HG03575 (cell line): ENCODE measurements at regions not wholly inside any gene's neighbourhood (a gene's known extent, or its start where the extent isn't known, plus 50 kb on each side); places are given as distances from the start of the nearest gene placed in this dataset.

Experiments used
- ATAC-seq: cut with Tn5 transposase; IDR thresholded peaks from one replicate; pipeline ENCODE4 v1.9.1; 2021; ENCODE audit not compliant: unreplicated experiment, insufficient number of reproducible peaks, low FRiP score; ENCODE audit errors: extremely low read depth

- no peak for ATAC-seq
Observed at GRCh38 chr9:119827126-119827525, 457.9 kb upstream of the BRINP1 start.

DNA sequence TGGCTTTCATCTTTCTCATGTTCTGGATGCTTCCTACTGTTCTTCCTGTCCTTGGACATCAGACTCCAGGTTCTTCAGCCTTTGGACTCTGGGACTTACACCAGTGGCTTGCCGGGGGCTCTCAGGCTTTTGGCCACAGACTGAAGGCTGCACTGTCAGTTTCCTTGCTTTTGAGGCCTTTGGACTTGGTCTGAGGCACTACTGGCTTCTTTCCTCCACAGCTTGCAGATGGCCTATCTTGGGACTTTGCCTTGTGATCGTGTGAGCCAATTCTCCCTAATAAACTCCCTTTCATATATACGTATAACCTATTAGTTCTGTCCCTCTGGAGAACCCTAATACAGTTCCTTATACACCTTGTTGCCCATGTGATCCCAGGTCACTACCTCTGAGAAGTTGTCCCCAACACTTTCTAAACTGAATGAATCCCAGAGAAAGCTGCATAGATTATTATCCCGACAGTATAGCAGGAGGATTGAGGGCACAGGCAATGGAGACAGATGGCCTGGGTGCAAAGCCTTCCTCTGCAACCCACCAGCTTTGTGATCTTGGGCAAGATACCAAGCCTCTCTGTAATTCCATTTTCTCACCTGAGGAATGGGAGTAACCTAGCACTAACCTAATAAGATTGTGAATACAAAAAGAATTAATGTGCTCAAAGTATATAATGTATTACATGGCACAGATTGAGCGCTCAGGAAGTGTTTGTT, 449.6 kb upstream of the BRINP1 start:
- ATAC-seq, result no peak

DNA sequence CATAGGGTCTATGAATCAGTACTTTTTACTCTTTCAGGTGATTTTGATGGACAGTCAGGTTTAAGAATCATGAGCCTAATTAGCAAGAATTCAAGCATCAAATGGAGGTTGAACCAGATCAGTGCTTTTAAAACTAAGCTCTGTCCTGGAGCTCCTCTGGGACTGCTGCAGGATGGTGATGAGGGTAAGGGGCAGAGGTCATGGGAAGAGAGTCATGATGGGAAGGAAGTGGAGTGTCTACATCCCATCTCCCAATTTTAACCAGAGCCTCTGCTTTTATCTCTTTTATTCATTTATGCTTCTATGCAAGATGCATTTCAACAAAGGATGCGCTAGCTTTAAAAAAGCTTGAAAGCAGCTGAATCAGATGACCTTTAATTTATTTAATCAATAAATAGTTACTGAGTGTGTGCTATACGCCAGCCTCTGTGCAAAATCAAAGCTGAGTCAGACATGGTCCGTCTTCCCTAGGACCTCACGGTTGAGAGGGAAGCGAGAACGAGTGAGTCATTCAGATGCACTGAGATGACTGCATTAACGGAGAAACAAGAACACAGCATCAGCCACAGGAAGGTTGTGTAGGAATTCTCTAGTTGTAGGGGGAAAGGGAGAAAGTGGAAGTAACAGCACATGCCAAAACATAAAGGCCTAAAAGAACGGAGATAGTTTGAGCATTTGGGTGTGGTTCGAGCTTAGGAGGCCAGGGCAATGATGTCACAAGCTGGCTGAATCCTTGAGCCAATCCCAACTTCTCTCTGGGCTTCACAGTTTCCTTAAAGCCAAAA, 441.6 kb upstream of the BRINP1 start:
- ATAC-seq, result no peak

DNA sequence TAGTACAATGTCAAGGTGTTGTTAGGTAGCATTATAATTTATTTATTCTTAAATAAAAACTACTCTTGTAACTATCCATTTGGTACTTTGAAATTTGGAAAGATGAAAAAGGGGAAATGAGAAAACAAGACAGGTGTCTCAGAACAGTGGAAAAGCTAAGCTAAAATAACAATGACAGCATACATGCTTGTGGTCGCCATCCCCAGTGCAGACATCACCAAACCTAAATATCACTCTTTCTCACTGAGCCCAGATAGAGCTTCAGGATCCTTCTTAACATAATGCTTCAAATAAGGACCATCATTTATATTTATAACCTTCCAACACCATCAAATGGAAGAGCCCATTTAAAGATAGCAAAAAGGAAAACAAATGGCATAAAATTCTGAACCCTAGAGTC, 434.4 kb upstream of the BRINP1 start:
- no peak for ATAC-seq

DNA sequence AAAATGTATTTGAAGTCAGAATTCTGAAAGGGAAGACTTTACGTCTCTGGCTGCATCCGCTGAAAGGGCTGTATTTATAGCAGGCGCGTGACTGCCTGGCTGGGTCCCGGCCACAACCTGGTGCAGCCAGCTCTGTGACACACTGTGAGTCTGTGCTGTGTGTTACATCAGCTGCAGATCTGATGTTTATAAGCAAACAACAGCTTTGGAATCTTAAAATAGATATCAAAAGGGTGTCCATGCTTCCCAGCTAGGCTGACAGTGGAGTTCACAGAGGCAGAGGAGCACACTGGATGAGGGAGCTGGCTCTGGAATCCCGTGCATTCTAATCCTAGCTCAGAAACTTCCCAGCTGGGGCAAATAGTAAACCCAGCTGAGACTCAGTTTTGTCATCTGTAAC, 433.4 kb upstream of the BRINP1 start:
- no peak for ATAC-seq

GRCh38 chr9:119802133-119802532, 432.9 kb upstream of the BRINP1 start:
- no peak for ATAC-seq

DNA sequence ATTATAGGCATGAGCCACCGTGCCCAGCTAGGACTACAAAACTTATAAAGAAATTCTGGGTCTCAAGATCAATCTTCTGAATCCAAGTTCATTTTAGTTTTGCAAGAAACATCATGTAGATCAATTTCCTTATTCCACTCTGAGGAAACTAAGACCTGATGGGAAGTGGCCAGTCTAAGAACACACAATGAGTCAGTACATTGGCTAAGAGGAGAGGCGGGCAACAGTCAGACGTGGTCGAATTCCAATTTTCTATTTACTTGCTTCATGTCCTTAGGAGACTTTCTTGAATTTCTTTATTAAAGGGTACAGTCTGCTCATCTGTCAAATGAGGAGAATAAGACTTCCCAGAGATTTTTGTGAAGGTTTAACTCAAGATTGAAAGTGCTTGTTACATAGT, 432.1 kb upstream of the BRINP1 start:
- ATAC-seq, result no peak

- no peak for ATAC-seq
Observed at GRCh38 chr9:119795395-119795794, 426.2 kb upstream of the BRINP1 start.

DNA sequence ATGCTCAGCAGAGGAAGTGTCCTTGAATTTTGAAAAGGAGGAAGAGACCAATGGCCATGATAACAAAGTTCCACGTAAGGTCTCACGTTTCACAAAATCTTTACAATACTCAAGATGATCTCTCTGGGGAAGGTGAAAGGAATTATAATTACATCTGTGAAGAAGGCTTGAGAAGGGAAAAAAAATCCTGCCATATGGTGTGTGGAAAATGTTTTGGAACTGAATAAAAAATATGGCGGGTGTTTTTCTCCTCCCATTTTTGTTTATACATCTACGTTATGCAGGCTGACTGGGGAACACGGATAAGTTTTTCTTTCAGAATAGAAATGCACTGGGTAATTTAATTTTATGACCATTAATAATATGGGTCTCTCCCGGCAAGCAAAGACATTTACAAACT, 425.6 kb upstream of the BRINP1 start:
- no peak for ATAC-seq

DNA sequence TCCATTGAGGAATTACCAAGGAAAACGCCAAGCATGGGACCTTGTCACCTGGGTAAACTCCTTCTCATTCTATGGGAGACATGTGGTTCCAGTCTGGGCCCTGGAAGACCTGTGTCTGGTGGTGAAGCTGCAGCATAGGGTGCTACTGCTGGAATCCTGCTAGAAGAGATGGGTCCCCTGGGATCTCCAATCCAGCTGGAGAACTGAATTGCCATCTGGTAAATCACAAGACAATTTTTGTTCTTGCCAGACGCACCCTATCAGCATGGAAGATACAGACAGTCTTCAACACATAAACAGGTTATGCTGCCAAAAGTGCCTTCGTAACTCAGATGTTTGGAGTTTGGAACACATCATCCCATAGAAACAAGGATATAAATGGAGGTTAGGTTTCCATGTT, 424.0 kb upstream of the BRINP1 start:
- no peak for ATAC-seq

DNA sequence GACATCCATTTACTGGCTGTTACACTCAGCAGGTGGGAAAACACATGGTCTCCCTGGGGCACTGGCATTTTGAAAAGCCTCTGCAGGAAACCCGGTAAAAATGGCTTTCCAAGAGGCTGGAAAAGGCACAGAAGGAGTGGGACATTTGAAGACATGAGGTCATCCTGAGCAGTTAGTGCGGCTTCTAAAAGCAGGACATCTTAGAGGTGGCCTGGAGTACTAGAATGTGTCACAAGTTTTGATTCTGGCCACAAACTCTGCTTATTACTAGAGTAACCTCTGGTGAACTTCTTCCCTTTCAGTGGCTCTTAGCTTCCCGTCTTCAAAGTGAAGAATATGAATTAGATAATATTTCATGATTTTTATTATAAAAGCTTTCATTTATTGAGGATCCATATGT, 423.0 kb upstream of the BRINP1 start:
- ATAC-seq, result no peak

DNA sequence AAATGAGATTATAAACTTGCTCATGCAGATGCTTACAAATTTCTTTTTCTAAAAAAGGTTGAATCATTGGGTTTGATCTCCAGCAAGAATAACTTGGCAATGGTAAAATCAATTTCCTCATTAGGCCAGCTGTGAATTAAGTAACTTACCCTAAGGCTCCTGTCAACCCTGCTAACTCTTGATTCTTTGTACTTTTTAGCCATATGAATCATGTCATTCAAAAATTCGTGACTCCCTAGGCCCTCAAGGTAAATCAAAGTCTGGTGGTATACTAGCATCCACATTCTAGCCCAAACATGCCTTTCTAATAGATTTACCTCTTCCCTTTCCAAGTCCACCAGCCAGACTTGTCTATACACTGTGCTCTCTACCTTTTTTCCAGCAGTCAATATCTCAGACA, 420.8 kb upstream of the BRINP1 start:
- no peak for ATAC-seq

GRCh38 chr9:119788921-119789320, 419.7 kb upstream of the BRINP1 start:
- ATAC-seq, result no peak

GRCh38 chr9:119781886-119782285, 412.7 kb upstream of the BRINP1 start:
- ATAC-seq, result no peak

GRCh38 chr9:119775410-119775809, 406.2 kb upstream of the BRINP1 start:
- ATAC-seq, result no peak

DNA sequence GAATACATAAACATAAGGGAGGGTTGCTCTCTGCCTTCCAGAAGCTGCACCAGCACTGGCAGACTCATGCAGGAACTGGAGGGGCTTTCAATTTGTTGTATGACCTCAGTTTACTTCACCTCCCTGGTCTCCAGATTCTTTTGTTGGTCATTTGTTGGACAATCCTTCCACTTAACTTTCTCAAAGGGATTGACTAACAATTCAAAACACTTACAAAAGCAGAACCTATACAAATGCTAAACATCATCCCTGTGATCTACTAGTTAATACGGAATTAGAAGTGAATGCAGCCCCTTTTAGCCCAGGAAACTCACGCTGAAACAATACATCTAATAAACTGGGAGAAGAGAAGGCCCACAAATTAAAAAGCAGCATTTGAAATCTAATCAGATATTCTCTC, 404.6 kb upstream of the BRINP1 start:
- ATAC-seq, result no peak

GRCh38 chr9:119771341-119771740, 402.1 kb upstream of the BRINP1 start:
- ATAC-seq, result no peak

DNA sequence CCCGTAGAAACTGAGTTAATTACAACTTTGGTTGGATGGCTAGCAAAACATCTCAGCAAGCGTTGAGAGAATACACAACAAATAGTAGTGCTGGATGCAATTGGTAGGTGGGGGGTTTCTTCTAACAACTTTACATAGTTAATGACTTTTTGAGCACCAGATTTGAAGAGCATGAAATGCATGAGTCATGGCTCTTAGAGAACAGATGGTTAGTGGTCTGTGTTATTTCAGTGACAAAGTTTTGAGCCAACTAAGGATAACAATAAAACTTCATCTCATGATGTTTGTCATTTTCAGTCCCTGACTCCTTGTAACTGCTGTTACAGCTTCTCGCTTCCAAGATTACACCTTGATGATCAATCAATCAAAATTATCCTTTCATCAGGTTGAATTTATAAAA, 399.0 kb upstream of the BRINP1 start:
- no peak for ATAC-seq

DNA sequence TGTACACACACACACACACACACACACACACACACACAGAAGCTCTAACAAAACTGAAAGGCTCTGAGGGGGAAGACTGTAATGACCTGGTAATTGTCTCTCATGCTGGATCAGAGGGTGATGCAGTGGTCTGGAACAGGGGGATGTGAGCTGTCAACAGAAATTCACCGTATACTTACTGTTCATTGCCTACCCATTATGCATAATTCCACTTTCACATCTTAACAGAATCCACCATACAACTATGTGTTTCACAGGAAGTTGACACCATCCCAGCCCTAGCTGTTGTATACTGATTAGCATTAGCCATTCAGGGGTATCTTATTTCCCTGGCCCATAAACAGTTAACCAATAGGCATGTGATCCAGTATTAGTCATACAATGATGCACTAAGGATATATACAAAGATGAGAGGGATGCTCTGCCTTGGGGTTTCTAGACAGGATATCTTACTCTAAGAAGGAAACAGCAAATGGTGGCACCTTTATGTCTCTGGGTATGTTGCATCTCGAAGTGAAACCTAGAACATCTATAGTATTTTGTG, 396.5 kb upstream of the BRINP1 start:
- no peak for ATAC-seq

GRCh38 chr9:119763260-119763659, 394.0 kb upstream of the BRINP1 start:
- no peak for ATAC-seq
